Tibial nerve (tissue), 4 donors: ENCODE measurements at regions not wholly inside any gene's neighbourhood (a gene's known extent, or its start where the extent isn't known, plus 50 kb on each side); places are given as distances from the start of the nearest gene placed in this dataset. TPM values are rescaled to one million over a fixed set of nuclear protein-coding genes. Genes with fewer than 3 reads are reported as not detected.

Experiments used
- DNase-seq, 2 donors: peaks; one replicate each; pipeline ENCODE4 v3.0.0-alpha.2; 2019; ENCODE audit warnings: low spot score in 2 of 2
- H3K27ac ChIP-seq, 4 donors: fragments of 200-600 bp; sonication (generic) in 3 of 4; one replicate each; pipeline ENCODE4 v1.5.1; 2017 to 2019; ENCODE audit warnings: mild to moderate bottlenecking in 1 of 4
- H3K27me3 ChIP-seq, 2 donors: fragments of 200-600 bp; sonication (generic) in 1 of 2; one replicate each; pipeline versions ENCODE4 v1.5.1 to v1.6.0; 2017 to 2019
- H3K36me3 ChIP-seq, 3 donors: fragments of 200-600 bp; sonication (generic); one replicate each; pipeline ENCODE4 v1.5.1; 2018 to 2019
- H3K4me1 ChIP-seq, 4 donors: fragments of 200-600 bp; sonication (generic) in 3 of 4; one replicate each; pipeline ENCODE4 v1.5.1; 2017 to 2019
- H3K4me3 ChIP-seq, 4 donors: fragments of 200-600 bp; sonication (generic) in 3 of 4; one replicate each; pipeline ENCODE4 v1.5.1; 2017 to 2019; ENCODE audit warnings: mild to moderate bottlenecking in 1 of 4, moderate library complexity in 1 of 4
- H3K9me3 ChIP-seq, 4 donors: fragments of 200-600 bp; sonication (generic) in 3 of 4; one replicate each; pipeline ENCODE4 v1.5.1; 2017 to 2019
- EP300 ChIP-seq, 2 donors: sonication (generic); formaldehyde crosslinking; IDR thresholded peaks; one replicate each; pipeline ENCODE4 v1.6.1; 2017; ENCODE audit warnings: antibody characterized with exemption in 2 of 2, mild to moderate bottlenecking in 1 of 2
- POLR2A ChIP-seq, 2 donors: fragments of 450-650 bp; IDR thresholded peaks; one replicate each; pipeline ENCODE4 v1.6.1; 2017; ENCODE audit warnings: antibody characterized with exemption in 2 of 2, mild to moderate bottlenecking in 2 of 2, moderate library complexity in 2 of 2
- WGBS, 2 donors: methylation state at CpG; one replicate each; pipeline ENCODE4 v1.1.5; 2018; 5-methylcytosine and 5-hydroxymethylcytosine counted together
- small RNA-seq: library from RNA; depleted of rRNA; stranded (forward); fragments of <200 nt; gene quantifications from one replicate; pipeline ENCODE3, GENCODE V24; 2016
- TF ChIP-seq, protein P1 (sequence below), 5 experiments: fragments of 200-600 bp in 3 of 5; fragments of 450-650 bp in 2 of 5; sonication (generic) in 3 of 5; IDR thresholded peaks; one replicate each; pipeline ENCODE4 v1.5.1; 2016 to 2019; ENCODE audit warnings: antibody characterized with exemption in 5 of 5, mild to moderate bottlenecking in 3 of 5, moderate library complexity in 2 of 5

DNA sequence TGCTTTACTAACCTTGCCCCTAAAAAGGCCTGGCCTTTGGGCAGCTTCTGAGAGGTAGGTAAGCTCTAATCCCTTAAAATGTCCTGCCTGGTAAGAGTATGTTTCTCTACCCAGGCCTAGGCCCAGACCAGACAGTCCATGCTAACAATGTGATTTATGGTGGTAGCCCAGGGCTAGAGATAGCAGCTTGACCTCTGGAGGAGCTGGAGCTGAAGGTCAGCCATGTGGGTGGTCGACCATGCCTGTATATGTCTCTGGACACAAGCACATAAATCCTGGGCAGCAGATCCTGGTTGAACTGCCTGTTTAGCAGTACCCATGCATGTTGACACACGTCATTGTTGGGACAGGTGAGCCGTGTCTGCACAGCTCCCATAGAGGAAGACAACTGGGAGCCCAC, 62.1 kb upstream of the PHACTR1 start:
- Histone ChIP-seq H3K4me3 (no peak overlapping the region), H3K36me3 (no peaks in the 10 kb centered on the region), H3K27me3 (no peaks in the 10 kb centered on the region), H3K4me1 (peaks cover 0 to 5% (median 0%) of the 10 kb centered on the region in 4 donors), H3K9me3 (peaks cover 0 to 3% (median 0%) of the 10 kb centered on the region in 4 donors), H3K27ac (no peak overlapping the region)
- 45 to 48% methylated on average over 3 of the region's 3 CpGs for WGBS, 2 donors
- TF ChIP-seq EP300 (IDR thresholded peaks at IDR 0.05): no peak
- TF ChIP-seq, protein P1, sequence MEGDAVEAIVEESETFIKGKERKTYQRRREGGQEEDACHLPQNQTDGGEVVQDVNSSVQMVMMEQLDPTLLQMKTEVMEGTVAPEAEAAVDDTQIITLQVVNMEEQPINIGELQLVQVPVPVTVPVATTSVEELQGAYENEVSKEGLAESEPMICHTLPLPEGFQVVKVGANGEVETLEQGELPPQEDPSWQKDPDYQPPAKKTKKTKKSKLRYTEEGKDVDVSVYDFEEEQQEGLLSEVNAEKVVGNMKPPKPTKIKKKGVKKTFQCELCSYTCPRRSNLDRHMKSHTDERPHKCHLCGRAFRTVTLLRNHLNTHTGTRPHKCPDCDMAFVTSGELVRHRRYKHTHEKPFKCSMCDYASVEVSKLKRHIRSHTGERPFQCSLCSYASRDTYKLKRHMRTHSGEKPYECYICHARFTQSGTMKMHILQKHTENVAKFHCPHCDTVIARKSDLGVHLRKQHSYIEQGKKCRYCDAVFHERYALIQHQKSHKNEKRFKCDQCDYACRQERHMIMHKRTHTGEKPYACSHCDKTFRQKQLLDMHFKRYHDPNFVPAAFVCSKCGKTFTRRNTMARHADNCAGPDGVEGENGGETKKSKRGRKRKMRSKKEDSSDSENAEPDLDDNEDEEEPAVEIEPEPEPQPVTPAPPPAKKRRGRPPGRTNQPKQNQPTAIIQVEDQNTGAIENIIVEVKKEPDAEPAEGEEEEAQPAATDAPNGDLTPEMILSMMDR (IDR thresholded peaks at IDR 0.05): no peak
- TF ChIP-seq POLR2A (IDR thresholded peaks at IDR 0.05): no peak
- no peak for DNase-seq

DNA sequence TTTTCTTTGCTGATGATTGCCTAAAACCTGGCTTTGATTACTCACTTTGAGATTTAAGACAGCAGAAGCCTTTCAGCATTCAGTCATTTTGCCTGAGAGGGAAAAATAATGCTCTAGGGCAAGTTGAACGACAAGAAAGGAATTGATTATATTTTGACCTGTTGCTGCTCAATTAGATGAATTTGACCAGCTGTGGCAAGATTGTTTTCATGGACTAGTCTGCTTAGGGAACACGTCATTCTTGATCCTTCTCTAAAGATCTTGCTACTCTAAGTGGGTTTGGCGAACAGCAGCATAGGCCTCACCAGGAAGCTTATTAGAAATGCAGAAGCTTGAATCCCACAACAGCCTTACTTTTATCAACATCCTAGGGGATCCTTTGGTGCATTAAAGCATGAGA, 59.7 kb upstream of the PHACTR1 start:
- Histone ChIP-seq H3K4me1 (peaks cover 0 to 5% (median 0%) of the 10 kb centered on the region in 4 donors), H3K36me3 (no peaks in the 10 kb centered on the region), H3K27ac (no peak overlapping the region), H3K4me3 (no peak overlapping the region), H3K9me3 (no peaks in the 10 kb centered on the region), H3K27me3 (no peaks in the 10 kb centered on the region)
- WGBS, 2 donors: 37 to 40% methylated on average over 3 of the region's 3 CpGs
- TF ChIP-seq, protein P1 (IDR thresholded peaks at IDR 0.05): no peak
- no peak for TF ChIP-seq EP300 (IDR thresholded peaks at IDR 0.05)
- TF ChIP-seq POLR2A (IDR thresholded peaks at IDR 0.05): no peak
- DNase-seq: no peak

DNA sequence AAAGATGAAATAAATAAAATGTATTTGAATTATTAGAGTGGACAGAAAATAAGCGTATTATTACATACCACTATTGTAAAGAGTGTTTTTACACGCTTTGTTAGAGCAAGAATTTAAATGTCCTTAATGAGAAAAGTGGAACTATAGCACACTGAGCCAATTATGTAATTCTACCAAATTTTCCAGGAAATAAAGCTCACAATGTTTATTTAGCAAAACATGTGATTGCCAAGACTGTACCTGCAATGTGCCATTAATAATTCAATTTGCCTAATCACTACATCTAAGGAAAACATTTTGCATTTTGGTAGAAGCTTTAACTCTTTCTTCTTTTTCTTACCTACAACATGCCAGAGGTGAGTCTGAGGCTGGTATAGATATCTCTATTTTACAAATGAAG, 58.7 kb upstream of the PHACTR1 start:
- TF ChIP-seq POLR2A (IDR thresholded peaks at IDR 0.05) (no peak), EP300 (IDR thresholded peaks at IDR 0.05) (no peak)
- TF ChIP-seq, protein P1 (IDR thresholded peaks at IDR 0.05): no peak
- Histone ChIP-seq H3K4me3 (no peak overlapping the region), H3K4me1 (peaks cover 0 to 5% (median 0%) of the 10 kb centered on the region in 4 donors), H3K9me3 (no peaks in the 10 kb centered on the region), H3K36me3 (no peaks in the 10 kb centered on the region), H3K27me3 (no peaks in the 10 kb centered on the region), H3K27ac (no peak overlapping the region)
- WGBS, 2 donors: 93 to 95% methylated on average over 2 of the region's 2 CpGs
- DNase-seq: no peak

DNA sequence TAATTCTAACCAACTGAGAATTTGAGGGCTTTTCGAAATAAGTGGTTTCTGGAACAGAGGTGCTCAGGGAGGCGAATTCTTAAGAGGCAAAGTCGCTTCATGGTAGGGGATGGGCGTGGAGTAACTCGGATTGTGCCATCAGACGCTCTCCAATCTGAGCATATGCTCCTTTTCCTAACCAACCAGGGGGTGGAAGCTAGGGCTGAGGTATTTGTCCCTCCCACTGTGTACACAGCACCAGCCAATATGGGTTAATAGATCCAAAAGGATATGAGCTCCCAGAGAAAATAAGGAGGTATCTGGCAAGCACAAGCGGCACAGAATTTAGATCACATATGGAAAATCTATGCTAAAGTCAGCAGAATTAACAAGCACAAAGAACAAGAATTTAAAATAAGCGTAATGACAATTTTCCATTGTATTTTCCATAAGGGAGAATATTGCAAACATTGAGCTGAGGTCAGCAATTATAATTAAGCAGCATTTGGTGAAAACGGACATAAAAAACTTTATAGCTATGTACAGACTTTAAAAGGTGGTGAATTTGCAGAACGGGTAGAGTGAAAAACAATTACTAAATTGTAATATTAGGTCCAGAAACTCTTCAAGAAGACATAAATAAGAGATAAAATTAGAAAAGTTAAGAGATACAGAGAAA, 55.0 kb upstream of the PHACTR1 start:
- Histone ChIP-seq H3K9me3 (no peaks in the 10 kb centered on the region), H3K4me3 (no peak overlapping the region), H3K4me1 (peaks cover 0 to 3% (median 0%) of the 10 kb centered on the region in 4 donors), H3K27ac (no peak overlapping the region), H3K36me3 (no peaks in the 10 kb centered on the region), H3K27me3 (no peaks in the 10 kb centered on the region)
- WGBS, 2 donors: 59 to 70% methylated on average over 10 of the region's 10 CpGs
- TF ChIP-seq, protein P1 (IDR thresholded peaks at IDR 0.05): no peak
- TF ChIP-seq POLR2A (IDR thresholded peaks at IDR 0.05): no peak
- TF ChIP-seq EP300 (IDR thresholded peaks at IDR 0.05): no peak
- DNase-seq: no peak

Small RNA genes lying in the stretch of these regions (small RNA-seq; reads per million reads assigned to genes)
- not detected for gene RN7SKP293
